K562 (cell line): ENCODE measurements at regions not wholly inside any gene's neighbourhood (a gene's known extent, or its start where the extent isn't known, plus 50 kb on each side); places are given as distances from the start of the nearest gene placed in this dataset.

Experiments used
- ATAC-seq: fragments of 200-7000 bp; cut with Tn5 transposase; 3 replicates; pipeline ENCODE4 v1.9.1; 2020; ENCODE audit warnings: moderate library complexity
- BruUV-seq: library from RNA; stranded (reverse); fragments of 400-500 nt; replicated peaks from 2 replicates; lab custom pipeline; 2021; lab: Mats Ljungman, UMichigan
- CTCF ChIA-PET: fragments of 300-600 bp; formaldehyde crosslinking; extraction: SDS; loops from one replicate; lab custom pipeline; 2021; ENCODE audit warnings: low intra/inter-chr PET ratio; lab: Yijun Ruan, JAX
- POLR2A ChIA-PET: fragments of 300-600, 350-650 bp; sonication (Branson Sonifier 250); formaldehyde crosslinking; extraction: SDS; loops from one replicate; lab custom pipeline; 2021; ENCODE audit warnings: antibody characterized with exemption, inconsistent platforms; lab: Yijun Ruan, JAX
- DNase-seq, 4 experiments: peaks; one replicate each; pipeline versions ENCODE4 v3.0.0 to v3.0.0-alpha.2; 2011 to 2018; ENCODE audit warnings: low spot score in 3 of 4, mixed read lengths in 3 of 4; ENCODE audit errors: extremely low read depth in 1 of 4
- FAIRE-seq: peaks from 2 replicates; lab custom pipeline; 2011; peaks lifted over from hg19 to GRCh38; lab: Jason Lieb, UNC
- H2AFZ ChIP-seq: 2 replicates; pipeline ENCODE4 v1.6.0; 2011; ENCODE audit warnings: low read depth, low read length, control low read depth, inconsistent platforms
- H3K27ac ChIP-seq: fragments of 200-600 bp; 3 replicates; pipeline ENCODE4 v1.8.0; 2011; ENCODE audit warnings: low read depth, mild to moderate bottlenecking, control low read depth, inconsistent platforms, low read length, moderate library complexity, mixed read lengths; ENCODE audit errors: extremely low read depth
- H3K27me3 ChIP-seq, 2 experiments: fragments of 300-600 bp in 1 of 2; 2 replicates in 1 of 2; 3 replicates in 1 of 2; pipeline versions ENCODE4 v1.6.0 to v1.8.0; 2011; ENCODE audit warnings: inconsistent platforms in 2 of 2, low read length in 2 of 2, mild to moderate bottlenecking in 1 of 2, mixed read lengths in 1 of 2, moderate library complexity in 1 of 2; ENCODE audit not compliant: control insufficient read depth in 2 of 2, insufficient read depth in 2 of 2
- H3K36me3 ChIP-seq: fragments of 300-600 bp; 3 replicates; pipeline ENCODE4 v1.8.0; 2011; ENCODE audit warnings: mild to moderate bottlenecking, low read length, inconsistent platforms; ENCODE audit not compliant: control insufficient read depth, insufficient read depth
- H3K4me1 ChIP-seq, 2 experiments: fragments of 200-600 bp in 1 of 2; replicated peaks in 1 of 2; 2 replicates in 1 of 2; 3 replicates in 1 of 2; pipeline versions ENCODE4 v1.5.1 to v1.8.0; 2011; ENCODE audit warnings: inconsistent platforms in 2 of 2, low read length in 2 of 2, mild to moderate bottlenecking in 1 of 2, mixed read lengths in 1 of 2, moderate library complexity in 1 of 2; ENCODE audit not compliant: control insufficient read depth in 2 of 2, insufficient read depth in 2 of 2
- H3K4me2 ChIP-seq: 2 replicates; pipeline ENCODE4 v1.6.1; 2011; ENCODE audit warnings: low read length, control low read depth, inconsistent platforms, mixed read lengths; ENCODE audit not compliant: insufficient read depth
- H3K4me3 ChIP-seq: fragments of 200-600 bp; sonication (generic), shearing (Covaris generic); 2 replicates; pipeline ENCODE4 v1.5.1; 2016; ENCODE audit warnings: control low read depth, inconsistent platforms
- H3K79me2 ChIP-seq: fragments of 200-600 bp; 3 replicates; pipeline ENCODE4 v1.8.0; 2011; ENCODE audit warnings: low read length, inconsistent platforms; ENCODE audit not compliant: control insufficient read depth, insufficient read depth
- H3K9ac ChIP-seq, 2 experiments: 2 replicates each; pipeline versions ENCODE4 v1.6.0 to v1.6.1; 2011; ENCODE audit warnings: low read depth in 2 of 2, low read length in 2 of 2, control low read depth in 1 of 2, inconsistent platforms in 1 of 2, mild to moderate bottlenecking in 1 of 2, mixed read lengths in 1 of 2; ENCODE audit not compliant: insufficient read depth in 1 of 2
- H3K9me1 ChIP-seq: one replicate; pipeline ENCODE4 v1.6.0; 2011; ENCODE audit warnings: inconsistent platforms, mild to moderate bottlenecking, low read length, moderate library complexity; ENCODE audit not compliant: control insufficient read depth, insufficient read depth
- H3K9me3 ChIP-seq: replicated peaks from 2 replicates; pipeline ENCODE4 v1.5.1; 2011; ENCODE audit warnings: low read depth, low read length, inconsistent platforms; ENCODE audit not compliant: control insufficient read depth, insufficient read depth
- H4K20me1 ChIP-seq: replicated peaks from 2 replicates; pipeline ENCODE4 v1.6.1; 2011; ENCODE audit warnings: low read length, inconsistent platforms, mixed read lengths; ENCODE audit not compliant: control insufficient read depth, insufficient read depth
- CGGBP1 ChIP-seq: fragments of 250-450 bp; sonication (Bioruptor Pico); IDR thresholded peaks from 2 replicates; pipeline ENCODE4 v1.9.0; 2021; ENCODE audit warnings: mild to moderate bottlenecking
- HDAC8 ChIP-seq: fragments of 450-650 bp; IDR thresholded peaks from 2 replicates; pipeline ENCODE4 v1.6.1; 2016; ENCODE audit warnings: mild to moderate bottlenecking, missing genetic modification characterization, moderate library complexity, missing compliant biosample characterization
- MCM2 ChIP-seq: fragments of 450-650 bp; IDR thresholded peaks from 2 replicates; pipeline ENCODE4 v1.6.1; 2017; ENCODE audit warnings: low read depth, mild to moderate bottlenecking
- MCM3 ChIP-seq: fragments of 450-650 bp; IDR thresholded peaks from 2 replicates; pipeline ENCODE4 v1.6.1; 2016
- NCOA4 ChIP-seq: fragments of 450-650 bp; IDR thresholded peaks from 2 replicates; pipeline ENCODE4 v1.6.1; 2018; ENCODE audit warnings: mild to moderate bottlenecking; ENCODE audit not compliant: partially characterized antibody
- PHTF2 ChIP-seq: fragments of 250-450 bp; sonication (Bioruptor Pico); IDR thresholded peaks from 2 replicates; pipeline ENCODE4 v1.5.0; 2021; ENCODE audit warnings: mild to moderate bottlenecking
- RNF219 ChIP-seq: fragments of 250-450 bp; sonication (Bioruptor Pico); IDR thresholded peaks from 2 replicates; pipeline ENCODE4 v1.5.0; 2022; ENCODE audit warnings: mild to moderate bottlenecking
- TRIM24 ChIP-seq, 2 experiments: fragments of 450-650 bp; IDR thresholded peaks; 2 replicates each; pipeline ENCODE4 v1.6.1; 2016
- ZNF436 ChIP-seq: fragments of 250-450, 450-650 bp; sonication (Bioruptor Pico); formaldehyde crosslinking; IDR thresholded peaks from 2 replicates; pipeline ENCODE4 v1.7.0; 2020; ENCODE audit warnings: mild to moderate bottlenecking
- ZNF444 ChIP-seq: fragments of 250-450 bp; sonication (Bioruptor Pico); IDR thresholded peaks from 2 replicates; pipeline ENCODE4 v1.4.0; 2020; ENCODE audit warnings: mild to moderate bottlenecking, moderate library complexity
- WGBS: fragments of 100-300 bp; shearing (Covaris generic); methylation state at CpG from one replicate; pipeline ENCODE4 v1.1.6; 2016; ENCODE audit warnings: low coverage, mixed read lengths; ENCODE audit not compliant: insufficient coverage; ENCODE audit errors: missing lambda C conversion rate; 5-methylcytosine and 5-hydroxymethylcytosine counted together
- in situ Hi-C: fragments of 300-500 bp; cut with MboI; formaldehyde crosslinking; loops from 4 replicates; pipeline ENCODE4 v1.15.0; 2018; ENCODE audit warnings: inconsistent platforms, mixed read lengths
- intact Hi-C: fragments of 100-400 bp; cut with micrococcal nuclease; formaldehyde crosslinking; loops from 2 replicates; pipeline ENCODE4 v1.14.2; 2022

GRCh38 chr1:103373991-103374390 lies 151.5 kb upstream of the RNPC3 start:
- H4K20me1 ChIP-seq, result no peaks in the 10 kb centered on the region
- H3K27ac ChIP-seq, result no peak overlapping the region
- no peak overlapping the region for H3K4me2 ChIP-seq
- no peak overlapping the region for H3K4me3 ChIP-seq
- 0% methylated on average over 3 of the region's 3 CpGs for WGBS
- H3K79me2 ChIP-seq, result no peaks in the 10 kb centered on the region
- H3K36me3 ChIP-seq, result no peaks in the 10 kb centered on the region
- ATAC-seq (no peak), FAIRE-seq (no peak), DNase-seq (no peak)
- intact Hi-C loops (no loop called here), in situ Hi-C loops (no loop called here)
- ChIA-PET CTCF (no interaction called here), POLR2A (no interaction called here)
- H3K27me3 ChIP-seq, result no peaks in the 10 kb centered on the region
- H3K9ac ChIP-seq, result no peak overlapping the region
- no peaks in the 10 kb centered on the region for H3K9me1 ChIP-seq
- no peaks in the 10 kb centered on the region for H3K9me3 ChIP-seq
- no peak overlapping the region for H2AFZ ChIP-seq
- TF ChIP-seq PHTF2 (CRISPR knock-in tag) (no peak), CGGBP1 (CRISPR knock-in tag) (no peak), MCM3 (no peak), TRIM24 (IDR thresholded peaks at IDR 0.05) (no peak), ZNF444 (no peak), NCOA4 (no peak), MCM2 (no peak), HDAC8 (no peak)
- no TSS peak for BruUV-seq
- H3K4me1 ChIP-seq, result no peaks in the 10 kb centered on the region

GRCh38 chr1:103372866-103373265 lies 152.6 kb upstream of the RNPC3 start:
- no peak overlapping the region for H3K27ac ChIP-seq
- H3K4me3 ChIP-seq, result no peak overlapping the region
- FAIRE-seq (no peak), DNase-seq (no peak), ATAC-seq (no peak)
- H3K9me1 ChIP-seq, result no peaks in the 10 kb centered on the region
- intact Hi-C loops, result no loop called here
- no peak overlapping the region for H3K9ac ChIP-seq
- TF ChIP-seq RNF219 (CRISPR knock-in tag), result no peak
- TF ChIP-seq ZNF436 (CRISPR knock-in tag), result no peak
- H3K36me3 ChIP-seq, result no peaks in the 10 kb centered on the region
- in situ Hi-C loops, result no loop called here
- no peaks in the 10 kb centered on the region for H4K20me1 ChIP-seq
- no peaks in the 10 kb centered on the region for H3K9me3 ChIP-seq
- no peak overlapping the region for H3K4me2 ChIP-seq
- H3K27me3 ChIP-seq, result no peaks in the 10 kb centered on the region
- no TSS peak for BruUV-seq
- no peaks in the 10 kb centered on the region for H3K4me1 ChIP-seq
- H2AFZ ChIP-seq, result no peak overlapping the region
- CTCF ChIA-PET, result no interaction called here
- POLR2A ChIA-PET, result no interaction called here
- H3K79me2 ChIP-seq, result no peaks in the 10 kb centered on the region
